ENCODE measurements at regions not wholly inside any gene's neighbourhood (a gene's known extent, or its start where the extent isn't known, plus 50 kb on each side); places are given as distances from the start of the nearest gene placed in this dataset.
"Not testable (repeated sequence)": the region's sequence is repeated elsewhere in the genome, so short reads cannot be mapped to it uniquely, and the experiment has no call there.

- not testable (repeated sequence) for H3K9me2 ChIP-seq (ENCODE audit: insufficient read depth); H3K9me3 Mint-ChIP-seq; H3K4me1 Mint-ChIP-seq; H2AFZ ChIP-seq; H3K4me2 ChIP-seq; H3K4me3 Mint-ChIP-seq; H4K20me1 ChIP-seq (replicated peaks; ENCODE audit: insufficient read depth); H3K27ac ChIP-seq (ENCODE audit: low read depth); H3K27me3 ChIP-seq (ENCODE audit: insufficient read depth); H3K27me3 Mint-ChIP-seq (ENCODE audit: insufficient read depth, low read depth, poor library complexity); H3K4me3 ChIP-seq; DNase-seq (ENCODE audit: low spot score); H3K27ac Mint-ChIP-seq; H3K4me1 ChIP-seq (ENCODE audit: insufficient read depth); H3F3A ChIP-seq (replicated peaks; ENCODE audit: low read depth); ATAC-seq; H3K36me3 Mint-ChIP-seq (ENCODE audit: low read depth); H3K36me3 ChIP-seq (ENCODE audit: insufficient read depth)
- H3K79me2 ChIP-seq (replicated peaks; ENCODE audit: insufficient read depth), result peaks cover 45% of the 10 kb centered on the region
These were observed 88.4 kb upstream of the ZNF92 start for GRCh38 chr7:65285241-65285640.

GRCh38 chr7:65279795-65280194 is 93.9 kb upstream of the ZNF92 start:
- Histone ChIP-seq H3K4me2 (no peak overlapping the region), H2AFZ (no peak overlapping the region), H3K9me2 (ENCODE audit: insufficient read depth) (no peaks in the 10 kb centered on the region), H3K79me2 (replicated peaks; ENCODE audit: insufficient read depth) (peaks cover 64% of the 10 kb centered on the region), H3F3A (replicated peaks; ENCODE audit: low read depth) (no peaks in the 10 kb centered on the region), H3K36me3 (ENCODE audit: insufficient read depth) (no peaks in the 10 kb centered on the region), H3K4me3 (no peak overlapping the region), H4K20me1 (replicated peaks; ENCODE audit: insufficient read depth) (peaks cover 1% of the 10 kb centered on the region), H3K27ac (ENCODE audit: low read depth) (no peak overlapping the region), H3K4me1 (ENCODE audit: insufficient read depth) (no peaks in the 10 kb centered on the region), H3K27me3 (ENCODE audit: insufficient read depth) (no peaks in the 10 kb centered on the region)
- Mint-ChIP-seq H3K36me3 (ENCODE audit: low read depth) (peaks cover 5% of the 10 kb centered on the region; the same call in 1 of the 3 replicates), H3K9me3 (no peaks in the 10 kb centered on the region), H3K27me3 (ENCODE audit: insufficient read depth, low read depth, poor library complexity) (peaks cover 4% of the 10 kb centered on the region), H3K4me1 (no peaks in the 10 kb centered on the region; the same call in 2 of the 3 replicates), H3K4me3 (no peak overlapping the region), H3K27ac (no peak overlapping the region)
- no peak for DNase-seq (ENCODE audit: low spot score)
- no peak for ATAC-seq
- TF ChIP-seq ETS1 (IDR thresholded peaks at IDR 0.05) (no peak), CREB1 (CRISPR knock-in tag; IDR thresholded peaks at IDR 0.05; ENCODE audit: low read depth) (no peak), POLR2AphosphoS5 (IDR thresholded peaks at IDR 0.05; ENCODE audit: low read depth) (no peak), REST (IDR thresholded peaks at IDR 0.05; ENCODE audit: unreplicated experiment) (no peak), EZH2 (IDR thresholded peaks at IDR 0.05; ENCODE audit: low read depth, unreplicated experiment) (no peak), ZNF462 (CRISPR knock-in tag; IDR thresholded peaks at IDR 0.05) (no peak), NANOG (IDR thresholded peaks at IDR 0.05; ENCODE audit: borderline replicate concordance) (no peak), ZNF331 (CRISPR knock-in tag; IDR thresholded peaks at IDR 0.05; ENCODE audit: low read depth) (no peak), JUNB (IDR thresholded peaks at IDR 0.05; ENCODE audit: unreplicated experiment) (no peak), CTCF (conservative IDR thresholded peaks at IDR 0.05; ENCODE audit: low read depth in 2 of 2) (no peak)

All from GM23338 (cell line).